K562 (cell line): ENCODE measurements at regions not wholly inside any gene's neighbourhood (a gene's known extent, or its start where the extent isn't known, plus 50 kb on each side); places are given as distances from the start of the nearest gene placed in this dataset.

ENCODE experiments used
- CBFA2T2 ChIP-seq: fragments of 450-650 bp; conservative IDR thresholded peaks from 2 replicates; pipeline ENCODE4 v1.6.1; 2017; ENCODE audit warnings: mild to moderate bottlenecking
- CBX2 ChIP-seq: fragments of 200-600 bp; sonication (generic); IDR thresholded peaks from one replicate; pipeline ENCODE4 v1.6.1; 2012; ENCODE audit warnings: mild to moderate bottlenecking, low read length, inconsistent platforms; ENCODE audit not compliant: insufficient read depth, poor library complexity, severe bottlenecking
- DIDO1 ChIP-seq: fragments of 450-650 bp; IDR thresholded peaks from 2 replicates; pipeline ENCODE4 v1.6.1; 2016; ENCODE audit warnings: low read depth, missing biosample characterization, missing genetic modification characterization
- GATAD2B ChIP-seq: fragments of 450-650 bp; IDR thresholded peaks from 2 replicates; pipeline ENCODE4 v1.6.1; 2017; ENCODE audit warnings: mild to moderate bottlenecking, borderline replicate concordance
- HDGF ChIP-seq: fragments of 450-650 bp; IDR thresholded peaks from 2 replicates; pipeline ENCODE4 v1.6.1; 2016
- MEF2D ChIP-seq: conservative IDR thresholded peaks from 2 replicates; pipeline ENCODE4 v1.6.1; 2016; ENCODE audit warnings: low read depth, missing genetic modification characterization, missing compliant biosample characterization
- NEUROD1 ChIP-seq: fragments of 150-350 bp; IDR thresholded peaks from 2 replicates; pipeline ENCODE4 v1.6.1; 2014; ENCODE audit warnings: borderline replicate concordance, low read length, low read depth; ENCODE audit not compliant: partially characterized antibody
- OTX1 ChIP-seq: fragments of 450-650 bp; formaldehyde crosslinking; IDR thresholded peaks from 2 replicates; pipeline ENCODE4 v1.4.0; 2022; ENCODE audit warnings: mild to moderate bottlenecking
- PTRF ChIP-seq: fragments of 450-650 bp; IDR thresholded peaks from 2 replicates; pipeline ENCODE4 v1.6.1; 2016; ENCODE audit warnings: mild to moderate bottlenecking, missing genetic modification characterization, missing compliant biosample characterization
- RFX5 ChIP-seq: IDR thresholded peaks from 2 replicates; pipeline ENCODE4 v1.6.1; 2011; ENCODE audit warnings: low read depth, mild to moderate bottlenecking, improper control_type of control experiment, low read length
- SMARCE1 ChIP-seq: fragments of 450-650 bp; IDR thresholded peaks from 2 replicates; pipeline ENCODE4 v1.7.1; 2016; ENCODE audit warnings: mild to moderate bottlenecking
- SP1 ChIP-seq: sonication (generic); formaldehyde crosslinking; IDR thresholded peaks from 2 replicates; pipeline ENCODE4 v1.8.1; 2022; ENCODE audit warnings: mild to moderate bottlenecking, missing genetic modification reagents
- TCF15 ChIP-seq: fragments of 250-450 bp; sonication (Bioruptor Pico); IDR thresholded peaks from 2 replicates; pipeline ENCODE4 v1.8.0; 2022; ENCODE audit warnings: moderate library complexity, mild to moderate bottlenecking, inconsistent platforms
- TCF7L2 ChIP-seq: fragments of 150-350 bp; IDR thresholded peaks from 2 replicates; pipeline ENCODE4 v1.6.1; 2016; ENCODE audit warnings: low read depth, mild to moderate bottlenecking, low read length, moderate library complexity
- ZNF146 ChIP-seq: IDR thresholded peaks from one replicate; pipeline ENCODE4 v1.6.1; 2018; ENCODE audit warnings: missing compliant biosample characterization; ENCODE audit not compliant: unreplicated experiment
- TF ChIP-seq, protein P1 (sequence below), 2 experiments: IDR thresholded peaks in 1 of 2; conservative IDR thresholded peaks in 1 of 2; 2 replicates each; pipeline ENCODE4 v1.6.1; 2016; ENCODE audit warnings: low read depth in 2 of 2, mild to moderate bottlenecking in 1 of 2, missing compliant biosample characterization in 1 of 2, missing genetic modification characterization in 1 of 2, moderate library complexity in 1 of 2
- TF ChIP-seq, protein P2 (sequence below): sonication (generic); formaldehyde crosslinking; IDR thresholded peaks from 2 replicates; pipeline ENCODE4 v1.4.0; 2020; ENCODE audit warnings: mild to moderate bottlenecking, missing genetic modification reagents
- TF ChIP-seq, protein P3 (sequence below): IDR thresholded peaks from 2 replicates; pipeline ENCODE4 v1.6.1; 2016; ENCODE audit warnings: missing genetic modification characterization, missing compliant biosample characterization
- TF ChIP-seq, protein P4 (sequence below): conservative IDR thresholded peaks from 2 replicates; pipeline ENCODE4 v1.6.1; 2011; ENCODE audit warnings: low read depth, mild to moderate bottlenecking, low read length; ENCODE audit not compliant: control insufficient read depth
- TF ChIP-seq, protein P5 (sequence below): sonication (generic); formaldehyde crosslinking; IDR thresholded peaks from 2 replicates; pipeline ENCODE4 v1.8.1; 2023; ENCODE audit warnings: mild to moderate bottlenecking, missing genetic modification reagents

GRCh38 chr12:32034045-32034444 lies 72.6 kb upstream of the BICD1 start (continued):
- TF ChIP-seq, protein P1, sequence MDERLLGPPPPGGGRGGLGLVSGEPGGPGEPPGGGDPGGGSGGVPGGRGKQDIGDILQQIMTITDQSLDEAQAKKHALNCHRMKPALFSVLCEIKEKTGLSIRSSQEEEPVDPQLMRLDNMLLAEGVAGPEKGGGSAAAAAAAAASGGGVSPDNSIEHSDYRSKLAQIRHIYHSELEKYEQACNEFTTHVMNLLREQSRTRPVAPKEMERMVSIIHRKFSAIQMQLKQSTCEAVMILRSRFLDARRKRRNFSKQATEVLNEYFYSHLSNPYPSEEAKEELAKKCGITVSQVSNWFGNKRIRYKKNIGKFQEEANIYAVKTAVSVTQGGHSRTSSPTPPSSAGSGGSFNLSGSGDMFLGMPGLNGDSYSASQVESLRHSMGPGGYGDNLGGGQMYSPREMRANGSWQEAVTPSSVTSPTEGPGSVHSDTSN (CRISPR knock-in tag; IDR thresholded peaks at IDR 0.05; ENCODE audit: low read depth) = no peak
- TF ChIP-seq, protein P1 (tag; conservative IDR thresholded peaks at IDR 0.05; ENCODE audit: low read depth) = peak; percentile 69
- TF ChIP-seq, protein P2, sequence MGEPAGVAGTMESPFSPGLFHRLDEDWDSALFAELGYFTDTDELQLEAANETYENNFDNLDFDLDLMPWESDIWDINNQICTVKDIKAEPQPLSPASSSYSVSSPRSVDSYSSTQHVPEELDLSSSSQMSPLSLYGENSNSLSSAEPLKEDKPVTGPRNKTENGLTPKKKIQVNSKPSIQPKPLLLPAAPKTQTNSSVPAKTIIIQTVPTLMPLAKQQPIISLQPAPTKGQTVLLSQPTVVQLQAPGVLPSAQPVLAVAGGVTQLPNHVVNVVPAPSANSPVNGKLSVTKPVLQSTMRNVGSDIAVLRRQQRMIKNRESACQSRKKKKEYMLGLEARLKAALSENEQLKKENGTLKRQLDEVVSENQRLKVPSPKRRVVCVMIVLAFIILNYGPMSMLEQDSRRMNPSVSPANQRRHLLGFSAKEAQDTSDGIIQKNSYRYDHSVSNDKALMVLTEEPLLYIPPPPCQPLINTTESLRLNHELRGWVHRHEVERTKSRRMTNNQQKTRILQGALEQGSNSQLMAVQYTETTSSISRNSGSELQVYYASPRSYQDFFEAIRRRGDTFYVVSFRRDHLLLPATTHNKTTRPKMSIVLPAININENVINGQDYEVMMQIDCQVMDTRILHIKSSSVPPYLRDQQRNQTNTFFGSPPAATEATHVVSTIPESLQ (CRISPR knock-in tag) = no peak
- 0 out of 2 replicates have a peak, but pooled peaks have one; percentile 47 for TF ChIP-seq GATAD2B
- TF ChIP-seq HDGF = no peak
- TF ChIP-seq, protein P3, sequence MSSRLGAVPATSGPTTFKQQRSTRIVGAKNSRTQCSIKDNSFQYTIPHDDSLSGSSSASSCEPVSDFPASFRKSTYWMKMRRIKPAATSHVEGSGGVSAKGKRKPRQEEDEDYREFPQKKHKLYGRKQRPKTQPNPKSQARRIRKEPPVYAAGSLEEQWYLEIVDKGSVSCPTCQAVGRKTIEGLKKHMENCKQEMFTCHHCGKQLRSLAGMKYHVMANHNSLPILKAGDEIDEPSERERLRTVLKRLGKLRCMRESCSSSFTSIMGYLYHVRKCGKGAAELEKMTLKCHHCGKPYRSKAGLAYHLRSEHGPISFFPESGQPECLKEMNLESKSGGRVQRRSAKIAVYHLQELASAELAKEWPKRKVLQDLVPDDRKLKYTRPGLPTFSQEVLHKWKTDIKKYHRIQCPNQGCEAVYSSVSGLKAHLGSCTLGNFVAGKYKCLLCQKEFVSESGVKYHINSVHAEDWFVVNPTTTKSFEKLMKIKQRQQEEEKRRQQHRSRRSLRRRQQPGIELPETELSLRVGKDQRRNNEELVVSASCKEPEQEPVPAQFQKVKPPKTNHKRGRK = no peak
- no peak for TF ChIP-seq PTRF
- no peak for TF ChIP-seq TCF7L2
- no peak for TF ChIP-seq TCF15 (CRISPR knock-in tag)
- no peak for TF ChIP-seq ZNF146
- no peak for TF ChIP-seq RFX5
- TF ChIP-seq CBFA2T2 = peak; percentile 73
- TF ChIP-seq DIDO1 (tag) = no peak
- 0 out of 2 replicates have a peak, but pooled peaks have one; percentile 33 for TF ChIP-seq MEF2D (tag)
- no peak for TF ChIP-seq NEUROD1
- TF ChIP-seq SP1 (CRISPR knock-in tag) = no peak
- no peak for TF ChIP-seq OTX1 (CRISPR knock-in tag)
- TF ChIP-seq SMARCE1 = 0 out of 2 replicates have a peak, but pooled peaks have one; percentile 27
- TF ChIP-seq, protein P4, sequence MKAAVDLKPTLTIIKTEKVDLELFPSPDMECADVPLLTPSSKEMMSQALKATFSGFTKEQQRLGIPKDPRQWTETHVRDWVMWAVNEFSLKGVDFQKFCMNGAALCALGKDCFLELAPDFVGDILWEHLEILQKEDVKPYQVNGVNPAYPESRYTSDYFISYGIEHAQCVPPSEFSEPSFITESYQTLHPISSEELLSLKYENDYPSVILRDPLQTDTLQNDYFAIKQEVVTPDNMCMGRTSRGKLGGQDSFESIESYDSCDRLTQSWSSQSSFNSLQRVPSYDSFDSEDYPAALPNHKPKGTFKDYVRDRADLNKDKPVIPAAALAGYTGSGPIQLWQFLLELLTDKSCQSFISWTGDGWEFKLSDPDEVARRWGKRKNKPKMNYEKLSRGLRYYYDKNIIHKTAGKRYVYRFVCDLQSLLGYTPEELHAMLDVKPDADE = no peak
- no peak for TF ChIP-seq CBX2
- TF ChIP-seq, protein P5, sequence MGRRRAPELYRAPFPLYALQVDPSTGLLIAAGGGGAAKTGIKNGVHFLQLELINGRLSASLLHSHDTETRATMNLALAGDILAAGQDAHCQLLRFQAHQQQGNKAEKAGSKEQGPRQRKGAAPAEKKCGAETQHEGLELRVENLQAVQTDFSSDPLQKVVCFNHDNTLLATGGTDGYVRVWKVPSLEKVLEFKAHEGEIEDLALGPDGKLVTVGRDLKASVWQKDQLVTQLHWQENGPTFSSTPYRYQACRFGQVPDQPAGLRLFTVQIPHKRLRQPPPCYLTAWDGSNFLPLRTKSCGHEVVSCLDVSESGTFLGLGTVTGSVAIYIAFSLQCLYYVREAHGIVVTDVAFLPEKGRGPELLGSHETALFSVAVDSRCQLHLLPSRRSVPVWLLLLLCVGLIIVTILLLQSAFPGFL (CRISPR knock-in tag) = no peak
